DOHH2 (cell line): ENCODE measurements at regions not wholly inside any gene's neighbourhood (a gene's known extent, or its start where the extent isn't known, plus 50 kb on each side); places are given as distances from the start of the nearest gene placed in this dataset.

Experiments used
- H3F3A ChIP-seq: fragments of 200-600 bp; sonication (generic), shearing (Covaris generic); 2 replicates; pipeline ENCODE4 v1.6.0; 2016; ENCODE audit warnings: antibody characterized with exemption, mild to moderate bottlenecking; ENCODE audit not compliant: control insufficient read depth, insufficient read depth
- H3K27ac ChIP-seq: fragments of 200-600 bp; sonication (generic); 2 replicates; pipeline ENCODE4 v1.5.1; 2014; ENCODE audit warnings: low read depth, mild to moderate bottlenecking, low read length, moderate library complexity
- H3K27me3 ChIP-seq: fragments of 200-600 bp; sonication (generic); 2 replicates; pipeline ENCODE4 v1.6.1; 2014; ENCODE audit warnings: mild to moderate bottlenecking, low read length, mixed read lengths; ENCODE audit not compliant: control insufficient read depth
- H3K36me3 ChIP-seq: fragments of 200-600 bp; sonication (generic); 2 replicates; pipeline ENCODE4 v1.6.1; 2014; ENCODE audit warnings: mild to moderate bottlenecking, low read length, moderate library complexity, mixed read lengths; ENCODE audit not compliant: control insufficient read depth
- H3K4me1 ChIP-seq: fragments of 200-600 bp; sonication (generic); 2 replicates; pipeline ENCODE4 v1.6.1; 2014; ENCODE audit warnings: mild to moderate bottlenecking, low read length, mixed read lengths; ENCODE audit not compliant: control insufficient read depth
- H3K4me2 ChIP-seq: fragments of 200-600 bp; sonication (generic); 2 replicates; pipeline ENCODE4 v1.6.0; 2014; ENCODE audit warnings: mild to moderate bottlenecking, low read length, moderate library complexity
- H3K4me3 ChIP-seq: fragments of 200-600 bp; sonication (generic); 2 replicates; pipeline ENCODE4 v1.5.1; 2014; ENCODE audit warnings: mild to moderate bottlenecking, low read length, mixed read lengths
- H3K79me2 ChIP-seq: fragments of 200-600 bp; sonication (generic); 2 replicates; pipeline ENCODE4 v1.6.1; 2014; ENCODE audit warnings: mild to moderate bottlenecking, low read length, mixed read lengths; ENCODE audit not compliant: control insufficient read depth
- H3K9me2 ChIP-seq: fragments of 200-600 bp; sonication (generic); replicated peaks from 2 replicates; pipeline ENCODE4 v1.6.1; 2014; ENCODE audit warnings: mild to moderate bottlenecking, low read length, mixed read lengths; ENCODE audit not compliant: control insufficient read depth
- H3K9me3 ChIP-seq: fragments of 200-600 bp; sonication (generic); 2 replicates; pipeline ENCODE4 v1.6.1; 2014; ENCODE audit warnings: antibody characterized with exemption, low read length, mixed read lengths; ENCODE audit not compliant: control insufficient read depth, insufficient read depth
- H4K20me1 ChIP-seq: fragments of 200-600 bp; sonication (generic); 2 replicates; pipeline ENCODE4 v1.6.0; 2014; ENCODE audit warnings: low read depth, mild to moderate bottlenecking, antibody characterized with exemption, low read length, moderate library complexity; ENCODE audit not compliant: control insufficient read depth, insufficient read depth
- EZH2phosphoT487 ChIP-seq: fragments of 200-600 bp; sonication (generic); IDR thresholded peaks from 2 replicates; pipeline ENCODE4 v1.6.1; 2017; ENCODE audit warnings: borderline replicate concordance, mild to moderate bottlenecking, antibody characterized with exemption, low read length, moderate library complexity, mixed read lengths
- TF ChIP-seq, protein P1 (sequence below): fragments of 200-600 bp; sonication (generic); IDR thresholded peaks from one replicate; pipeline ENCODE4 v1.5.1; 2014; ENCODE audit warnings: antibody characterized with exemption, mild to moderate bottlenecking, low read depth, low read length; ENCODE audit not compliant: poor library complexity, severe bottlenecking

GRCh38 chr7:34330308-34330707 lies 327.7 kb upstream of the NPSR1 start:
- Histone ChIP-seq H3K9me3 (no peaks in the 10 kb centered on the region), H3K79me2 (no peaks in the 10 kb centered on the region), H3K27ac (no peak overlapping the region), H3K27me3 (no peaks in the 10 kb centered on the region), H3K4me2 (no peak overlapping the region), H3K4me3 (no peak overlapping the region), H3F3A (no peaks in the 10 kb centered on the region), H3K4me1 (no peaks in the 10 kb centered on the region), H3K36me3 (no peaks in the 10 kb centered on the region), H3K9me2 (no peaks in the 10 kb centered on the region), H4K20me1 (no peaks in the 10 kb centered on the region)
- TF ChIP-seq EZH2phosphoT487 = no peak
- TF ChIP-seq, protein P1, sequence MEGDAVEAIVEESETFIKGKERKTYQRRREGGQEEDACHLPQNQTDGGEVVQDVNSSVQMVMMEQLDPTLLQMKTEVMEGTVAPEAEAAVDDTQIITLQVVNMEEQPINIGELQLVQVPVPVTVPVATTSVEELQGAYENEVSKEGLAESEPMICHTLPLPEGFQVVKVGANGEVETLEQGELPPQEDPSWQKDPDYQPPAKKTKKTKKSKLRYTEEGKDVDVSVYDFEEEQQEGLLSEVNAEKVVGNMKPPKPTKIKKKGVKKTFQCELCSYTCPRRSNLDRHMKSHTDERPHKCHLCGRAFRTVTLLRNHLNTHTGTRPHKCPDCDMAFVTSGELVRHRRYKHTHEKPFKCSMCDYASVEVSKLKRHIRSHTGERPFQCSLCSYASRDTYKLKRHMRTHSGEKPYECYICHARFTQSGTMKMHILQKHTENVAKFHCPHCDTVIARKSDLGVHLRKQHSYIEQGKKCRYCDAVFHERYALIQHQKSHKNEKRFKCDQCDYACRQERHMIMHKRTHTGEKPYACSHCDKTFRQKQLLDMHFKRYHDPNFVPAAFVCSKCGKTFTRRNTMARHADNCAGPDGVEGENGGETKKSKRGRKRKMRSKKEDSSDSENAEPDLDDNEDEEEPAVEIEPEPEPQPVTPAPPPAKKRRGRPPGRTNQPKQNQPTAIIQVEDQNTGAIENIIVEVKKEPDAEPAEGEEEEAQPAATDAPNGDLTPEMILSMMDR = no peak

DNA sequence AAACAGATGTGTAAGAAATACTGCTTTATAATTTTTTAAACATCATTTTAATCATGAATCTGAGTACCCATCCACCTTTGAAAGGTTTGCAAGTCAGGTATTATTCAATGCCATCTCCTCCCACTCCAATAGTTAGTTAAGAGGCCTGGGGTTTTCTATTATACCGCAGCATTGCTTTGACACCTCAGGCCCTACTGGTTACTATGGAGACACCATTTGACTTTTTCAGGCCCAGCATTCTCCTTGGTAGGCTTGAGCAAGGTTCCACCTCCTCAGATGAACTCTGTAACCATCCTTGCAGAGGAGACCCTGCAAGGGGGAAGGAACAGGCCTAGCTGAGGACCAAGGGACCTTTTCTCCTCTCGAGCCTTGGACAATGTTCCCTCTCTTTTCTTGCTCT lies 326.9 kb upstream of the NPSR1 start:
- H3K4me1 ChIP-seq = no peaks in the 10 kb centered on the region
- H3K9me3 ChIP-seq = no peaks in the 10 kb centered on the region
- H3K27me3 ChIP-seq = no peaks in the 10 kb centered on the region
- TF ChIP-seq, protein P1 = no peak
- TF ChIP-seq EZH2phosphoT487 = no peak
- H3K79me2 ChIP-seq = no peaks in the 10 kb centered on the region
- no peak overlapping the region for H3K4me3 ChIP-seq
- H3K9me2 ChIP-seq = no peaks in the 10 kb centered on the region
- no peaks in the 10 kb centered on the region for H3K36me3 ChIP-seq
- no peak overlapping the region for H3K27ac ChIP-seq
- no peaks in the 10 kb centered on the region for H4K20me1 ChIP-seq
- no peak overlapping the region for H3K4me2 ChIP-seq
- H3F3A ChIP-seq = no peaks in the 10 kb centered on the region

GRCh38 chr7:34332006-34332405 lies 326.0 kb upstream of the NPSR1 start:
- Histone ChIP-seq H3K27ac (no peak overlapping the region), H3K4me3 (no peak overlapping the region), H4K20me1 (no peaks in the 10 kb centered on the region), H3K27me3 (no peaks in the 10 kb centered on the region), H3F3A (no peaks in the 10 kb centered on the region), H3K9me2 (no peaks in the 10 kb centered on the region), H3K36me3 (no peaks in the 10 kb centered on the region), H3K4me2 (no peak overlapping the region), H3K4me1 (no peaks in the 10 kb centered on the region), H3K79me2 (no peaks in the 10 kb centered on the region), H3K9me3 (no peaks in the 10 kb centered on the region)
- TF ChIP-seq EZH2phosphoT487 = no peak
- TF ChIP-seq, protein P1 = no peak

GRCh38 chr7:34333184-34333583 lies 324.8 kb upstream of the NPSR1 start:
- Histone ChIP-seq H3F3A (no peaks in the 10 kb centered on the region), H3K27me3 (no peaks in the 10 kb centered on the region), H4K20me1 (no peaks in the 10 kb centered on the region), H3K4me2 (no peak overlapping the region), H3K9me2 (no peaks in the 10 kb centered on the region), H3K9me3 (no peaks in the 10 kb centered on the region), H3K79me2 (no peaks in the 10 kb centered on the region), H3K36me3 (no peaks in the 10 kb centered on the region), H3K4me3 (no peak overlapping the region), H3K4me1 (no peaks in the 10 kb centered on the region), H3K27ac (no peak overlapping the region)
- TF ChIP-seq, protein P1 = no peak
- no peak for TF ChIP-seq EZH2phosphoT487
